A549 (cell line): ENCODE measurements at regions not wholly inside any gene's neighbourhood (a gene's known extent, or its start where the extent isn't known, plus 50 kb on each side); places are given as distances from the start of the nearest gene placed in this dataset.

Experiments used
- ATAC-seq, 2 experiments: fragments of 200-7000 bp in 1 of 2; fragments of >200 bp in 1 of 2; cut with Nextera tagmentation in 1 of 2; cut with Tn5 transposase in 1 of 2; 3 replicates each; pipeline versions ENCODE4 v1.8.0 to v1.9.1; 2018 to 2020; ENCODE audit warnings: mild to moderate bottlenecking in 1 of 2, moderate library complexity in 1 of 2
- CTCF ChIA-PET: fragments of 300-600 bp; sonication (Branson Sonifier 250); formaldehyde crosslinking; extraction: SDS; loops from one replicate; lab custom pipeline; 2021; ENCODE audit warnings: antibody characterized with exemption, inconsistent platforms; lab: Yijun Ruan, JAX
- POLR2A ChIA-PET: fragments of 350-600 bp; formaldehyde crosslinking; extraction: SDS; loops from one replicate; lab custom pipeline; 2021; ENCODE audit warnings: antibody characterized with exemption, inconsistent platforms; lab: Yijun Ruan, JAX
- DNase-seq, 2 experiments: peaks; one replicate each; pipeline versions ENCODE4 v3.0.0 to v3.0.0-alpha.2; 2011 to 2016; ENCODE audit warnings: low read depth in 1 of 2, low spot score in 1 of 2
- FAIRE-seq: peaks from 2 replicates; lab custom pipeline; 2011; peaks lifted over from hg19 to GRCh38; lab: Jason Lieb, UNC
- H3K27ac ChIP-seq, 2 experiments: fragments of >200 bp; sonication (Bioruptor Twin); formaldehyde crosslinking; 3 replicates each; pipeline ENCODE4 v1.5.1; 2016 to 2017
- H3K4me1 ChIP-seq: fragments of >200 bp; sonication (Bioruptor Twin); formaldehyde crosslinking; 3 replicates; pipeline ENCODE4 v1.6.1; 2016
- H3K4me2 ChIP-seq: fragments of >200 bp; sonication (Bioruptor Twin); formaldehyde crosslinking; 3 replicates; pipeline ENCODE4 v1.6.1; 2016
- H3K4me3 ChIP-seq: fragments of >200 bp; sonication (Bioruptor Twin); formaldehyde crosslinking; 3 replicates; pipeline ENCODE4 v1.5.1; 2016
- H3K9me3 ChIP-seq: fragments of >200 bp; sonication (Bioruptor Twin); formaldehyde crosslinking; 3 replicates; pipeline ENCODE4 v1.6.1; 2016
- ATOH8 ChIP-seq: fragments of 250-450 bp; sonication (Bioruptor Pico); IDR thresholded peaks from 2 replicates; pipeline ENCODE4 v1.5.0; 2020; ENCODE audit warnings: low read depth, mild to moderate bottlenecking, moderate library complexity
- CBX2 ChIP-seq: fragments of 200-600 bp; sonication (generic); IDR thresholded peaks from 2 replicates; pipeline ENCODE4 v1.6.1; 2016; ENCODE audit warnings: low read depth, mild to moderate bottlenecking, borderline replicate concordance
- CBX8 ChIP-seq: fragments of 200-600 bp; sonication (generic); IDR thresholded peaks from 2 replicates; pipeline ENCODE4 v1.6.1; 2016
- CHD4 ChIP-seq: fragments of 200-600 bp; sonication (generic); IDR thresholded peaks from 2 replicates; pipeline ENCODE4 v1.6.1; 2016; ENCODE audit warnings: antibody characterized with exemption, mild to moderate bottlenecking, borderline replicate concordance
- CTCF ChIP-seq: fragments of >200 bp; sonication (Bioruptor Twin); formaldehyde crosslinking; IDR thresholded peaks from 3 replicates; pipeline ENCODE4 v1.5.1; 2016
- EHF ChIP-seq: fragments of 250-450 bp; sonication (Bioruptor Pico); IDR thresholded peaks from 2 replicates; pipeline ENCODE4 v1.5.0; 2020; ENCODE audit warnings: mild to moderate bottlenecking
- FOSB ChIP-seq: fragments of 250-450 bp; sonication (Bioruptor Pico); IDR thresholded peaks from 2 replicates; pipeline ENCODE4 v1.5.0; 2020; ENCODE audit warnings: mild to moderate bottlenecking, moderate library complexity
- FOXS1 ChIP-seq: fragments of 250-450 bp; sonication (Bioruptor Pico); IDR thresholded peaks from 2 replicates; pipeline ENCODE4 v1.5.0; 2020; ENCODE audit warnings: mild to moderate bottlenecking, moderate library complexity
- HES2 ChIP-seq: fragments of >200 bp; sonication (Bioruptor Twin); formaldehyde crosslinking; IDR thresholded peaks from 2 replicates; pipeline ENCODE4 v1.6.1; 2016
- HEYL ChIP-seq: fragments of 250-450 bp; sonication (Bioruptor Pico); IDR thresholded peaks from 2 replicates; pipeline ENCODE4 v1.8.0; 2021; ENCODE audit warnings: mild to moderate bottlenecking, moderate library complexity
- HMGXB4 ChIP-seq: fragments of 250-450 bp; sonication (Bioruptor Pico); IDR thresholded peaks from 2 replicates; pipeline ENCODE4 v1.5.0; 2021; ENCODE audit warnings: mild to moderate bottlenecking, moderate library complexity, borderline replicate concordance
- JUNB ChIP-seq: fragments of >200 bp; sonication (Bioruptor Twin); formaldehyde crosslinking; IDR thresholded peaks from 2 replicates; pipeline ENCODE4 v1.6.1; 2016
- MAZ ChIP-seq: fragments of 150-350 bp; IDR thresholded peaks from 2 replicates; pipeline ENCODE4 v1.6.1; 2014; ENCODE audit warnings: antibody characterized with exemption, low read depth, low read length, borderline replicate concordance
- MYC ChIP-seq: IDR thresholded peaks from 2 replicates; pipeline ENCODE4 v1.6.1; 2012; ENCODE audit warnings: mild to moderate bottlenecking, inconsistent platforms, low read length, improper control_type of control experiment, borderline replicate concordance
- RARB ChIP-seq: fragments of 250-450 bp; sonication (Bioruptor Pico); IDR thresholded peaks from 2 replicates; pipeline ENCODE4 v1.8.0; 2021; ENCODE audit warnings: mild to moderate bottlenecking, moderate library complexity
- RNF2 ChIP-seq: fragments of 200-600 bp; sonication (generic); IDR thresholded peaks from 2 replicates; pipeline ENCODE4 v1.6.1; 2016; ENCODE audit warnings: low read depth, mild to moderate bottlenecking, antibody characterized with exemption, moderate library complexity, borderline replicate concordance
- TFCP2L1 ChIP-seq: fragments of 250-450 bp; sonication (Bioruptor Pico); IDR thresholded peaks from 2 replicates; pipeline ENCODE4 v1.5.0; 2021; ENCODE audit warnings: mild to moderate bottlenecking
- ZC3H11A ChIP-seq: fragments of 450-650 bp; IDR thresholded peaks from 2 replicates; pipeline ENCODE4 v1.6.1; 2014; ENCODE audit warnings: antibody characterized with exemption, mild to moderate bottlenecking
- WGBS: methylation state at CpG from one replicate; pipeline ENCODE4 v1.1.6; 2017; ENCODE audit errors: missing lambda C conversion rate; 5-methylcytosine and 5-hydroxymethylcytosine counted together
- TF ChIP-seq, protein P1 (sequence below): fragments of 450-650 bp; IDR thresholded peaks from 2 replicates; pipeline ENCODE4 v1.6.1; 2014; ENCODE audit warnings: antibody characterized with exemption

DNA sequence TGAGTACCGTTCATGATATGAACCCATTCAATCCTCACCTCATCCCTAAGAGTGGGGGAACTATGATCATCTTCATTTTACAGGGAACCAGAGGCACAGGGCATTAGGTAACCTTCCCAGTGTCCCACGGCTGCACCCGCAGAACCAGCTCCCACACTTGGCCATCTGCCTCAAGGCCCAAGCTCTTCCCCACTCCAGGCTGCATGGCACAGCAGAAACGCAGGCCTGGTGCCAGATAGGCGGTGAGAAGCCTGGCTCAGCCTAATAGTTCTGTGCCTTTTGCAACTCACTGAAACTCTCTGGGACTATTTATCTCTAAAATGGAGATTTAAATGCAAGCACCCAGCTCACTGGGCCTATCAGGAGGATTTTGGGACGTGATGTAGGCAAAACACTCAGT, 90.8 kb upstream of the ZNF618 start:
- TF ChIP-seq FOSB (no peak), TFCP2L1 (CRISPR knock-in tag) (no peak), ZC3H11A (no peak), CBX2 (no peak), RNF2 (no peak), RARB (CRISPR knock-in tag) (no peak)
- TF ChIP-seq, all 56 proteins: peak for 0
- no peak for DNase-seq
- no peak overlapping the region for H3K4me3 ChIP-seq
- no peak for ATAC-seq
- H3K27ac ChIP-seq: no peak overlapping the region
- no peaks in the 10 kb centered on the region for H3K9me3 ChIP-seq
- FAIRE-seq: no peak
- no peaks in the 10 kb centered on the region for H3K4me1 ChIP-seq
- 53% methylated on average over 6 of the region's 6 CpGs for WGBS
- ChIA-PET POLR2A (no interaction called here), CTCF (interaction anchor here (0.9 kb wide), 1 partner anchor 22 kb away, joined by 4 read pairs; no protein-coding TSS in a partner anchor)
- no peak overlapping the region for H3K4me2 ChIP-seq

GRCh38 chr9:113786071-113786470, 90.0 kb upstream of the ZNF618 start:
- DNase-seq (no peak), ATAC-seq (no peak; a peak in 1 of 6 replicates), FAIRE-seq (no peak)
- no peak overlapping the region for H3K4me2 ChIP-seq
- H3K27ac ChIP-seq: no peak overlapping the region
- POLR2A ChIA-PET: no interaction called here
- CTCF ChIA-PET: interaction anchor here (0.9 to 1.1 kb wide), 3 partner anchors 20 to 505 kb away, joined by 3 to 4 read pairs (median 4); no protein-coding TSS in a partner anchor
- WGBS: 57% methylated on average over 4 of the region's 4 CpGs
- H3K9me3 ChIP-seq: peaks cover 4% of the 10 kb centered on the region; the same call in 1 of the 3 replicates
- no peak overlapping the region for H3K4me3 ChIP-seq
- TF ChIP-seq ATOH8 (CRISPR knock-in tag) (no peak), JUNB (no peak)
- H3K4me1 ChIP-seq: no peaks in the 10 kb centered on the region

- no peak for FAIRE-seq
- ChIA-PET CTCF (interaction anchor here (0.9 to 1.5 kb wide), 5 partner anchors 10 to 78 kb away, joined by 3 to 4 read pairs (median 3); no protein-coding TSS in a partner anchor), POLR2A (no interaction called here)
- no peak overlapping the region for H3K4me3 ChIP-seq
- no peak overlapping the region for H3K27ac ChIP-seq
- WGBS: 67% methylated on average over 6 of the region's 8 CpGs
- H3K4me2 ChIP-seq: no peak overlapping the region
- no peak for DNase-seq
- no peaks in the 10 kb centered on the region for H3K4me1 ChIP-seq
- peaks cover 8% of the 10 kb centered on the region; the same call in 2 of the 3 replicates for H3K9me3 ChIP-seq
- ATAC-seq: peak; percentile 26 to 42; a peak in 3 of 6 replicates
- TF ChIP-seq MAZ: no peak
- TF ChIP-seq MYC: no peak
- TF ChIP-seq, all 56 proteins: peak for 0
Measured at GRCh38 chr9:113787871-113788270, 88.2 kb upstream of the ZNF618 start.

DNA sequence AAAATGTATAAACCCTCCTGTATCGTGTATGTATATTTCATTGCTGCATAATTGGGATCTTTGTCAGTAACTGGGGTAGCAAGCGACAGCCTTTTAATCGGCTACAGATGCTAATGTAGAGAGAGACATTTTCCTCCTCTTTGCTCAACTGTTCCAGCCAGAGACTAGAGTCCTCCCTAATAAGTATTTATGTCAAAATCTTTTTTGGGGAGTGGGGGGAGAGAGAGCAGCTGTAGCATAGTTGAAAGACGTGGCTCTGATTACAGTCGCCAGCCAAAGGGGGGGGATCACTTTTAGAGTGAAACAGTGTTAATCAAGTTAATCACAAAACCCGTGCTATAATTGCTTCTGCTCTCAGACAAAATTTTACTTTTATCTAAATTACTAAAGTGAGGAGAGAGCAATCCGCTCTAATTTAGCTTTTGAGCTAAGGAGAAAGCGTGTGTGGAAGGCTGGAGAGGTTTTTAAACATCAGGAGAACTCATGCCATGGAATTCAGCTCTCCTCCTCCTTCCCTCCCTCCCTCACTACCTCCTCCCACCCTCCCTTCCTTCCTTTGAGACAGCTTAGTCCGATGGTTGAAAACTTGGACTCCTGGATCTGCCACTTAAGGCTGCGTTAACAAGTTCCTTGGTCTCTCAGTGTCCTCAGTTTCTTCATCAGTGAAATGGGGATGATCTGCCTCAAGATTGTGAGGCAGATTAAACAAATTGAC, 87.3 kb upstream of the ZNF618 start:
- Histone ChIP-seq H3K4me2 (no peak overlapping the region), H3K4me3 (no peak overlapping the region), H3K9me3 (peaks cover 8% of the 10 kb centered on the region; the same call in 2 of the 3 replicates), H3K27ac (no peak overlapping the region), H3K4me1 (no peaks in the 10 kb centered on the region)
- no peak for ATAC-seq
- DNase-seq: no peak
- ChIA-PET CTCF (interaction anchor here (0.9 to 1.5 kb wide), 4 partner anchors 11 to 79 kb away, joined by 3 to 4 read pairs (median 3); no protein-coding TSS in a partner anchor), POLR2A (no interaction called here)
- 50% methylated on average over 10 of the region's 10 CpGs for WGBS
- no peak for TF ChIP-seq EHF (CRISPR knock-in tag)
- no peak for FAIRE-seq

- peaks cover 8% of the 10 kb centered on the region; the same call in 2 of the 3 replicates for H3K9me3 ChIP-seq
- no peak for DNase-seq
- H3K4me1 ChIP-seq: no peaks in the 10 kb centered on the region
- 81% methylated on average over 11 of the region's 11 CpGs for WGBS
- H3K4me3 ChIP-seq: no peak overlapping the region
- no peak overlapping the region for H3K27ac ChIP-seq
- FAIRE-seq: no peak
- ChIA-PET POLR2A (no interaction called here), CTCF (interaction anchor here (1.6 kb wide), 1 partner anchor 18 kb away, joined by 4 read pairs; no protein-coding TSS in a partner anchor)
- ATAC-seq: no peak
- H3K4me2 ChIP-seq: no peak overlapping the region
- TF ChIP-seq CBX2 (no peak), CHD4 (no peak), HEYL (no peak), FOXS1 (CRISPR knock-in tag) (no peak), HMGXB4 (CRISPR knock-in tag) (no peak), RNF2 (no peak), HES2 (no peak), CBX8 (no peak), CTCF (no peak)
- TF ChIP-seq, protein P1, sequence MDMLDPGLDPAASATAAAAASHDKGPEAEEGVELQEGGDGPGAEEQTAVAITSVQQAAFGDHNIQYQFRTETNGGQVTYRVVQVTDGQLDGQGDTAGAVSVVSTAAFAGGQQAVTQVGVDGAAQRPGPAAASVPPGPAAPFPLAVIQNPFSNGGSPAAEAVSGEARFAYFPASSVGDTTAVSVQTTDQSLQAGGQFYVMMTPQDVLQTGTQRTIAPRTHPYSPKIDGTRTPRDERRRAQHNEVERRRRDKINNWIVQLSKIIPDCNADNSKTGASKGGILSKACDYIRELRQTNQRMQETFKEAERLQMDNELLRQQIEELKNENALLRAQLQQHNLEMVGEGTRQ: no peak
Measured at GRCh38 chr9:113790093-113790492, 86.0 kb upstream of the ZNF618 start.
